Urothelium cell line (cell line): ENCODE measurements at regions not wholly inside any gene's neighbourhood (a gene's known extent, or its start where the extent isn't known, plus 50 kb on each side); places are given as distances from the start of the nearest gene placed in this dataset.

Experiments
- DNase-seq: peaks from one replicate; pipeline ENCODE4 v3.0.0; 2011; ENCODE audit warnings: low spot score, mixed read lengths
- FAIRE-seq: peaks from 2 replicates; lab custom pipeline; 2011; peaks lifted over from hg19 to GRCh38; lab: Jason Lieb, UNC

GRCh38 chr18:71939483-71939882 lies 604.7 kb downstream of the CBLN2 start:
- no peak for DNase-seq
- no peak for FAIRE-seq

- DNase-seq (no peak), FAIRE-seq (no peak)
Observed at GRCh38 chr18:71936744-71937143, 607.4 kb downstream of the CBLN2 start.

GRCh38 chr18:71919211-71919610 lies 624.9 kb downstream of the CBLN2 start:
- FAIRE-seq (no peak), DNase-seq (no peak)

GRCh38 chr18:71913641-71914040 lies 630.5 kb downstream of the CBLN2 start:
- DNase-seq (no peak), FAIRE-seq (no peak)

GRCh38 chr18:71902482-71902881 lies 641.7 kb downstream of the CBLN2 start:
- DNase-seq (no peak), FAIRE-seq (no peak)

GRCh38 chr18:71899707-71900472 lies 644.3 kb downstream of the CBLN2 start:
- FAIRE-seq, result no peak
- no peak for DNase-seq

GRCh38 chr18:71899183-71899582 lies 645.0 kb downstream of the CBLN2 start:
- FAIRE-seq, result no peak

GRCh38 chr18:71887509-71887908 lies 656.6 kb downstream of the CBLN2 start:
- DNase-seq (no peak), FAIRE-seq (no peak)

More at GRCh38 chr18:71899183-71899582, 645.0 kb downstream of the CBLN2 start:
- DNase-seq, result no peak

GRCh38 chr18:71878226-71878625 lies 665.9 kb downstream of the CBLN2 start:
- FAIRE-seq, result no peak
- peak; percentile 11 for DNase-seq

GRCh38 chr18:71873695-71874094 lies 670.4 kb downstream of the CBLN2 start:
- DNase-seq, result no peak
- FAIRE-seq, result no peak

- DNase-seq, result no peak
- no peak for FAIRE-seq
Observed at GRCh38 chr18:71865888-71866287, 678.3 kb downstream of the CBLN2 start.

GRCh38 chr18:71850602-71851001 lies 693.5 kb downstream of the CBLN2 start:
- FAIRE-seq, result no peak
- DNase-seq, result no peak

- no peak for FAIRE-seq
- DNase-seq, result no peak
Observed at GRCh38 chr18:71849407-71849806, 694.7 kb downstream of the CBLN2 start.

- DNase-seq (no peak), FAIRE-seq (no peak)
Observed at GRCh38 chr18:71846716-71847115, 697.4 kb downstream of the CBLN2 start.

- DNase-seq, result no peak
- no peak for FAIRE-seq
Observed at GRCh38 chr18:71844814-71845213, 699.3 kb downstream of the CBLN2 start.

- FAIRE-seq, result no peak
- DNase-seq, result no peak
Observed at GRCh38 chr18:71842666-71843065, 701.5 kb downstream of the CBLN2 start.

GRCh38 chr18:71837547-71837946 lies 706.6 kb downstream of the CBLN2 start:
- FAIRE-seq (no peak), DNase-seq (no peak)

- FAIRE-seq (no peak), DNase-seq (no peak)
Observed at GRCh38 chr18:71832946-71833617, 711.1 kb downstream of the CBLN2 start.

- DNase-seq, result peak; percentile 12
- FAIRE-seq, result no peak
Observed at GRCh38 chr18:71831039-71831438, 713.1 kb downstream of the CBLN2 start.

GRCh38 chr18:71827301-71827700 lies 716.8 kb downstream of the CBLN2 start:
- FAIRE-seq (no peak), DNase-seq (no peak)

- FAIRE-seq (no peak), DNase-seq (no peak)
Observed at GRCh38 chr18:71815305-71815704, 728.8 kb downstream of the CBLN2 start.

GRCh38 chr18:71809711-71810110 lies 734.4 kb downstream of the CBLN2 start:
- DNase-seq, result no peak
- FAIRE-seq, result no peak
